ENCODE measurements at regions not wholly inside any gene's neighbourhood (a gene's known extent, or its start where the extent isn't known, plus 50 kb on each side); places are given as distances from the start of the nearest gene placed in this dataset.

DNA sequence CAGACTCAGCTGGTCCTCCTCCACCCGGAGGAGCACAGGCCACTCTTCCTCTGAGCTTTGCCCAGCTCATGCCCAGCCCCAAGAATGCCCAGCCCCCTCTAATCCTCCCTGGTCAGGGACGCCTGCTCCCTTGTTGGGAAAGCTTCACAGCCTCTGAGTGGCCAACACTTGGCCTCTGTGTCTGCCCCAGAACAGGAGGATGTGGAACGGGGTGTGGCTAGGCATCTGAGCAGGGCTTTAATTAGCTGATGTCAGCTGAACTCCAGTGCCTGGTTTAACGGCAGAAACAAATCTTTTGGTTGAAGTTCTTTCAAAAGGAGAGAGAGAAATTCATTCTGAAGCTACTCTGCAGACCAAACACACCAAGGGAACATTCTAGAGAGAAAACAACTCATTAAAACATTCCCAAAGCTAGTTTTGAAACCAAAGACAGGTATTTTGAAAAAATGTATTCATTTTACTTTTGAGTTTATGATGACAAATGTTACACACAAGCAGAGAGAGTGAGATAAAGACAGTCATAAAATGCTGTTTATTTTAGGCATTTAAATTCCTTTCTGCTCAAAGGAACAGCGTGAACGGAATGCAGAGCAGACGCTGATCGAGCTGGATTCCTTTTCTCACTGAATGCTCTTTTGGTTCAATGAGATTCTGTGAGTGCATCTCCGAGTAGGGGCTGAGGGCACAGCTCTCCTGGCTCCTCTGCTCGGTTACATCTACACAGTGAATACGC, 63.8 kb downstream of the RTP5 start:
- TF ChIP-seq, protein P1, sequence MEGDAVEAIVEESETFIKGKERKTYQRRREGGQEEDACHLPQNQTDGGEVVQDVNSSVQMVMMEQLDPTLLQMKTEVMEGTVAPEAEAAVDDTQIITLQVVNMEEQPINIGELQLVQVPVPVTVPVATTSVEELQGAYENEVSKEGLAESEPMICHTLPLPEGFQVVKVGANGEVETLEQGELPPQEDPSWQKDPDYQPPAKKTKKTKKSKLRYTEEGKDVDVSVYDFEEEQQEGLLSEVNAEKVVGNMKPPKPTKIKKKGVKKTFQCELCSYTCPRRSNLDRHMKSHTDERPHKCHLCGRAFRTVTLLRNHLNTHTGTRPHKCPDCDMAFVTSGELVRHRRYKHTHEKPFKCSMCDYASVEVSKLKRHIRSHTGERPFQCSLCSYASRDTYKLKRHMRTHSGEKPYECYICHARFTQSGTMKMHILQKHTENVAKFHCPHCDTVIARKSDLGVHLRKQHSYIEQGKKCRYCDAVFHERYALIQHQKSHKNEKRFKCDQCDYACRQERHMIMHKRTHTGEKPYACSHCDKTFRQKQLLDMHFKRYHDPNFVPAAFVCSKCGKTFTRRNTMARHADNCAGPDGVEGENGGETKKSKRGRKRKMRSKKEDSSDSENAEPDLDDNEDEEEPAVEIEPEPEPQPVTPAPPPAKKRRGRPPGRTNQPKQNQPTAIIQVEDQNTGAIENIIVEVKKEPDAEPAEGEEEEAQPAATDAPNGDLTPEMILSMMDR (IDR thresholded peaks at IDR 0.05) = no peak
- no peak for TF ChIP-seq POLR2A (IDR thresholded peaks at IDR 0.05)
